H1 (cell line): ENCODE measurements at regions not wholly inside any gene's neighbourhood (a gene's known extent, or its start where the extent isn't known, plus 50 kb on each side); places are given as distances from the start of the nearest gene placed in this dataset.

ENCODE experiments used
- EP300 ChIP-seq, 2 experiments: IDR thresholded peaks; 1 replicate in 1 of 2; 2 replicates in 1 of 2; pipeline ENCODE4 v1.6.1; 2011 to 2012; ENCODE audit warnings: low read depth in 2 of 2, low read length in 2 of 2, mild to moderate bottlenecking in 2 of 2, borderline replicate concordance in 1 of 2, inconsistent platforms in 1 of 2, moderate library complexity in 1 of 2
- TAF1 ChIP-seq: IDR thresholded peaks from 2 replicates; pipeline ENCODE4 v1.6.1; 2011; ENCODE audit warnings: mild to moderate bottlenecking, low read depth, low read length
- TAF7 ChIP-seq: optimal IDR thresholded peaks from 2 replicates; pipeline ENCODE3; 2011; ENCODE audit warnings: low read depth, mild to moderate bottlenecking, inconsistent platforms, low read length, moderate library complexity, borderline replicate concordance
- TF ChIP-seq, protein P1 (sequence below), 3 experiments: IDR thresholded peaks; 1 replicate in 2 of 3; 2 replicates in 1 of 3; pipeline versions ENCODE4 v1.5.1 to v1.6.1; 2011; ENCODE audit warnings: low read length in 3 of 3, mild to moderate bottlenecking in 3 of 3, inconsistent platforms in 2 of 3, low read depth in 1 of 3, moderate library complexity in 1 of 3; ENCODE audit not compliant: insufficient read depth in 1 of 3; ENCODE audit errors: control extremely low read depth in 1 of 3

DNA sequence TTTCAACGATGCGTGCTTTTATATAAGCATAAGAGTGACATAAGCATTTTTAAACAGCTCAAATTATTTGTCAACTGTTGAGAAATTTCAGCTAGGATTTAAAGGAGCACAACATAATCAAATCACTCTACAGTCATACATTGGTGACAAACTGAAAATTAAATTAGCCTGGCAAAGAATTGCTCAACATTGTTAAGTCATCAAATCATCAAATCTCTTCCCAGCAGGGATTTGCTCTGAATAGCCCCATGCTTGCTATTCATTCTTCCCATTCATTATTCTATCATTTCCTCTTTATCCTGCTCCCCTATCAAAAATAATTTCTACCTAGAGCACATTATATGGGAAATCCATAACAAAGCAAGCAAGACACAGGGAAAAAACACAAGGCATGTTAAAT lies 198.7 kb upstream of the LUZP2 start:
- no peak for TF ChIP-seq EP300 (IDR thresholded peaks at IDR 0.05; ENCODE audit: borderline replicate concordance in 1 of 2, low read depth in 2 of 2, low read length in 2 of 2)
- TF ChIP-seq, protein P1, sequence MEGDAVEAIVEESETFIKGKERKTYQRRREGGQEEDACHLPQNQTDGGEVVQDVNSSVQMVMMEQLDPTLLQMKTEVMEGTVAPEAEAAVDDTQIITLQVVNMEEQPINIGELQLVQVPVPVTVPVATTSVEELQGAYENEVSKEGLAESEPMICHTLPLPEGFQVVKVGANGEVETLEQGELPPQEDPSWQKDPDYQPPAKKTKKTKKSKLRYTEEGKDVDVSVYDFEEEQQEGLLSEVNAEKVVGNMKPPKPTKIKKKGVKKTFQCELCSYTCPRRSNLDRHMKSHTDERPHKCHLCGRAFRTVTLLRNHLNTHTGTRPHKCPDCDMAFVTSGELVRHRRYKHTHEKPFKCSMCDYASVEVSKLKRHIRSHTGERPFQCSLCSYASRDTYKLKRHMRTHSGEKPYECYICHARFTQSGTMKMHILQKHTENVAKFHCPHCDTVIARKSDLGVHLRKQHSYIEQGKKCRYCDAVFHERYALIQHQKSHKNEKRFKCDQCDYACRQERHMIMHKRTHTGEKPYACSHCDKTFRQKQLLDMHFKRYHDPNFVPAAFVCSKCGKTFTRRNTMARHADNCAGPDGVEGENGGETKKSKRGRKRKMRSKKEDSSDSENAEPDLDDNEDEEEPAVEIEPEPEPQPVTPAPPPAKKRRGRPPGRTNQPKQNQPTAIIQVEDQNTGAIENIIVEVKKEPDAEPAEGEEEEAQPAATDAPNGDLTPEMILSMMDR (IDR thresholded peaks at IDR 0.05; ENCODE audit: control extremely low read depth in 1 of 3, insufficient read depth in 1 of 3, low read depth in 1 of 3, low read length in 3 of 3): no peak
- TF ChIP-seq TAF7: no peak
- no peak for TF ChIP-seq TAF1
